NCI-H82 treated with DMSO at 0.1 percent for 48 hours (cell line): ENCODE measurements at regions not wholly inside any gene's neighbourhood (a gene's known extent, or its start where the extent isn't known, plus 50 kb on each side); places are given as distances from the start of the nearest gene placed in this dataset.

Experiments
- DNase-seq: peaks from one replicate; lab custom pipeline; 2025; ENCODE audit not compliant: unreplicated experiment; lab: John Stamatoyannopoulos, UW

GRCh38 chr12:58186401-58186800 lies 245.0 kb downstream of the ATP23 start:
- no peak for DNase-seq

DNA sequence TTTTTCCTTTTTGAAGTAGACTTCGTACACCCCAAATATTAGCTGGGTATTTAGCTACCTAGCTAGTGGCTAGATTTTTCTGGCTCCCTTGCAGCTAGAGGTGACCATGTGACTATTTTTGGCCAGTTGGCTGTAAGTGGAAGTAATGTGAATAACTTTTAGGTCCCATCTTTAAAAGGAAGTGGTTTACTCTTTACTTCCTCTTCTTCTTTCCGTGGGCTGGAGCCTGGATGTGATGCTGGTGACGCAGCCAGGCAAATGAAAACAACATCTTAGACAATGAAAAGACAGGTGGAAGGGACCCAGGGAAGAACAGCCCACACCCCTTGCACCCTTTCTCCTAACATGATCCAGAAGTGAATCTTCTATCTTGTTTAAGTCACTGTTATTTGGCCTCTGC lies 245.5 kb downstream of the ATP23 start:
- DNase-seq, result no peak

GRCh38 chr12:58189030-58189429 lies 247.7 kb downstream of the ATP23 start:
- peak; percentile 3 for DNase-seq

- DNase-seq, result no peak
Measured at GRCh38 chr12:58189893-58190292, 248.5 kb downstream of the ATP23 start.

GRCh38 chr12:58190618-58191017 lies 249.3 kb downstream of the ATP23 start:
- DNase-seq, result no peak

DNA sequence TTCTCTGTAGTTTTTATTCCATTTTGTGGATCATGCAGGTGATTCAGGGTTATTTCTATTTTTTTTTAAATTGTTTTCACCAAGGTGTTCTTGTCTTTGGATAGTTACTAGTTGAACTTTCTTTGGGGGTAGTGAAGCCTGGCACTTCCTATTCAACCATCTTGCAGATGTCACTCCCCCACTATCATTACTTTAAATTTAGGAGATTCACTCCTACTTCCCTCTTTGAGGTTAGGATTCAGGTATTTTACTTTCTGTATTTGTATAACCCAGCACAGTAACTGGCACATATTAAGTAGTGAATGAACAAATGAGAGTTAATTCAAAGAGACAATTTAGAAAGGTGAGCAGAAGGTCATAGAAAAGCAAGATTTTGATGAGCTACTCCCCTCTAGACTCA lies 255.6 kb downstream of the ATP23 start:
- no peak for DNase-seq

DNA sequence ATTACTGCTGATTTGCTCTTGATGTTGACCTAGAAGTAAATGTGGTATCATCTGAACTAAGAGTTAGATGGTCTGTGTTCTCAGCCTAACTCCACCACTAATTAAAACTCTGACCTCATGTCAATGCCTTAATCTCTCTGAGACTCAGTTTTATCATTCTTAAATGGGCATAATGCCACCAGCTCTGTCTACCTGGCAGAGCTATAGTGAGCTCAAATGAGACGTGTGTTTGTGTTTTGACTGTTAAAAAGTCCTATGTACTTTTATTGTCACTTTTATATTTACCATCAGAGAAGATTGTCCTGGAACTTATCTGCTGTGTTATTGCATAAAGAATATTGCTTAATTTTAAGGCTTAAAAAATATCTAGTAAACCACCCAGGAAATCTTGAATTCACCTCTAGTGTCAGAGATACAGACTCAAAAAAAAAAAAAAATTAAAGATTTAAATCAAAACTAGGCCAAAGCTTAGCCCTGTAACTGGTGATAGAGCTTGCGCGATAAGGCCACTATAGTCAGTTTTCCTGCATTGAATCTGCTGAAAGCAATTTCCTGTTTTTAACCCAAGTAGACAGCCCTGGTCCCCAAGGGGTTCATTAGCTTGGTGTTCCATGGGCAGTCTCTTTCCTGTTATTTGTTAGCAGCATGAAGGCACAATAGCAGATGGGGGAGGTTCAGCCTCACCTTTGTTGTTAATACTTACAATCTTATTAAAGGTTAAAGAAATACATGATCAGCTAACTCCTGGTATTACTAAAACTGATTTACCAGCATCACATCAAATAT lies 261.8 kb downstream of the ATP23 start:
- peak; percentile 18 for DNase-seq

DNA sequence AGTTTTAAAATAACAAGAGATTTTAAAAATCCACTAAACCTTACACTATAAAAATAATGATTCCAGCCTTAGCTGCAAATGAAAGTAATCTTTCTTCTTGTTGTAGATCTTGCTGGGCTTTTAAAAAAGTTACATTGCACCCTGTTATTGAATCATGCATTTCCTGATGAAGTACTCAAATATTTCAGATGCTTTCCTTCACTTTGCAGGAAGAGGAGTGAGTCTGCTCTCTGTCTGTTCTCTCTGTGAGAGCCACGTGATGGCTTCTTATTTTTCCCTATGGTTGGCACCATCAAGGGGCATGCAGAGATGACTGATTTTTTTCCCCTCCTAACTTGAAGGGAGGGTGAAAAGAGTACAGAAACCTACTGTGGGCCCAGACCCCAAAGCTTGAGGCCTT lies 262.7 kb downstream of the ATP23 start:
- no peak for DNase-seq

GRCh38 chr12:58206876-58207275 lies 265.5 kb downstream of the ATP23 start:
- peak; percentile 93 for DNase-seq

DNA sequence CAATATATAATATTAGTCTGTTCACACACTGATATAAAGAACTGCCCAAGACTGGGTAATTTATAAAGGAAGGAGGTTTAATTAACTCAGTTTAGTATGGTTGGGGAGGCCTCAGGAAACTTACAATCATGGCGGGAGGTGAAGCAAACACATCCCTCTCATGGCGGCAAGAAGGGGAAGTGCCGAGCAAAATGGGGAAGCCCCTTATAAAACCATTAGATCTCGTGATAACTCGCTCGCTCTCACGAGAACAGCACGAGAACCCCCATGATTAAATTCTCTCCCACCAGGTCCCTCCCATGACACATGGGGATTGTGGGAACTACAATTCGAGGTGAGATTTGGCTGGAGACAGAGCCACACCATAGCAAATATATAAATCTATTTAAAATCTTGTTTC lies 269.8 kb downstream of the ATP23 start:
- no peak for DNase-seq

GRCh38 chr12:58217130-58217529 lies 275.8 kb downstream of the ATP23 start:
- no peak for DNase-seq

- DNase-seq, result no peak
Measured at GRCh38 chr12:58224536-58225105, 283.3 kb downstream of the ATP23 start.

DNA sequence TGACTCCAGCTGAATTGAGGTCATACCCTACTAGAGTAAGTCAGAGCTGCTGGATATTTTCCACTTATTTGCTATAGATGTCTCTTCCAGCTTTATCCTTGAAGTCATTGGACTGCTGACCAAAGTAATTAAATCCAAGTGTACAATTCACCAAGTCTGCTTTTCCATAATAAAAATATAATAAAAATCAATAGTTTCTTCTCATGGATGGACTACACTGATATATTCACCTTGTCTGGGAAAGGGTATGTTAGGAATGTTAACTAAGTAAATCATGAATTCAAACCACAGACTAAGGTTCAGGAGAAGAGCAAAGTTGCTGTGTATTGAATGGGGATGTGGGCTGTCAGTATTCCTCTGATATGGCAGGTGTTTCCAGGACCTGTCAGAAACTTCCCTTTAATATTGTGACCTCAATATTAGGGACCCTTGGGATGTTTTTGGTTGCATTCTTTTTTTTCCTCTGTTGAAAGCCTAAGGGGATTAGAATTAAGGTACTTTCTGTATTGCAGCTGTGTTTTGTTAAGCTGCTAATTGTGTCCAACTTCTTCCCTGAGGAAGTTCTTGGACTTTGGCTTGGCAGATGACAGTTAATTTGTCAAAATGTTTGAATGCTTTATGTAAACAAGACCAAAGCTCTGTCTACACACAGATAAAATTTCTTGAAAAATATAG lies 284.0 kb downstream of the ATP23 start:
- no peak for DNase-seq

GRCh38 chr12:58233886-58234285 lies 292.5 kb downstream of the ATP23 start:
- no peak for DNase-seq

GRCh38 chr12:58238411-58238810 lies 297.0 kb downstream of the ATP23 start:
- no peak for DNase-seq

GRCh38 chr12:58241099-58241498 lies 299.7 kb downstream of the ATP23 start:
- DNase-seq, result no peak

DNA sequence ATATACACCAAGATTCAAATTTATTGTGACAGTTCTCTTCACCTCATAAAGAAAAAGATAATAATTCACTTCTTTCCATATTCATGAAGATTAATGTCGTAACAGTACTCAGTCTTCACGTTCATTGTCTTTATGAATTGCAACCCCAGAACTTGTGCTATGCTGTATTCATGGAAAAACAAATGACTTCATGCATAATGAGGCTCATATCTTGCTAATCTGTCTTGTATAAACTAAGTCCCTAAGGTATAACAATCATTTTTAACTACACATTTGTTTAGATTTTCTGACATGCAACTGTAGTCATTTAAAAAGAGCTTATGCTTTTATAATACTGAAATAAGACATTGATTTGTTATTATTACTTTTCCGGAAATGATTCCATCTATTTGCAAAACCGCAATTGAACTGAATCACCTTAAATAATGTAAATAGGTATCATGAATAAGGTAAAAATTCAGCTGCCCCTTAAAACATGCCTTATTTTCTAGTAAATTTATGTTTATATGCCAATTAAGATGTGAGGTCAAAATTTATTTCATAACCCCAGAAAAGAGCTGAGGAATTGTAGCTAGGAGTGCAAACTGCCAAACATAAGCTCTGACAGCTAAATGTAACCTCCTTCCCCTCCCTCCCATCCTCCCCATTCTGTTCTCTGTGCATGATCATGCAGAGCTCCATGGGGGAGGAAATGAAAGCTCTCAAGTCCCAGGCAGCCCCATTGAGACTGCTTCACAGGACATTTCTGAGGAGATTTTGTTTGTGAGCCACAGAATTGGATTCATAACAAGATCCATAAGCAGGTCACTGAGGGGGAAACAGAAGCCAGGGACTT lies 301.6 kb downstream of the ATP23 start:
- DNase-seq, result no peak

GRCh38 chr12:58247633-58248032 lies 306.3 kb downstream of the ATP23 start:
- DNase-seq, result peak; percentile 47

DNA sequence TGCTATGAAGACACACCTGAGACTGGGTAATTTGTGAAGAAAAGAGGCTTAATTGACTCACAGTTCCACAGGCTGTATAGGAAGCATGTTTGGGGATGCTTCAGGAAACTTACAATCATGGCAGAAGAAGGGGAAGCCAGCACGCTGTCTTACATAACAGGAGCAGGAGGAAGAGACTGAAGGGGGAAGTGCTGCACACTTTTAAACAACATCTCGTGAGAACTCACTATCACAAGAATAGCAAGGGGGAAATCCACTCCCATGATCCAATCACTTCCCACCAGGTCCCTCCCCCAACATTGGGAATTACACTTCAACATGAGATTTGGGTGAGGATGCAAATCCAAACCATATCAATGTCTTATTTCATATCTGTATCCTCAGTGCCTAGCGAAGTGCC lies 307.2 kb downstream of the ATP23 start:
- no peak for DNase-seq

GRCh38 chr12:58249610-58250009 lies 308.2 kb downstream of the ATP23 start:
- no peak for DNase-seq

- DNase-seq, result no peak
Measured at GRCh38 chr12:58250077-58250476, 308.7 kb downstream of the ATP23 start.
